SK-N-SH treated with all-trans-retinoic acid at 6 μM for 48 hours (cell line): ENCODE measurements at regions not wholly inside any gene's neighbourhood (a gene's known extent, or its start where the extent isn't known, plus 50 kb on each side); places are given as distances from the start of the nearest gene placed in this dataset.

ENCODE experiments used
- BACH2 ChIP-seq: fragments of 250-450 bp; sonication (Bioruptor Pico); IDR thresholded peaks from 2 replicates; pipeline ENCODE4 v1.9.0; 2021; ENCODE audit warnings: mild to moderate bottlenecking, borderline replicate concordance
- TOX ChIP-seq: fragments of 250-450 bp; sonication (Bioruptor Pico); IDR thresholded peaks from 2 replicates; pipeline ENCODE4 v1.8.0; 2021; ENCODE audit warnings: mild to moderate bottlenecking, moderate library complexity, borderline replicate concordance
- ZFP3 ChIP-seq: fragments of 250-450 bp; sonication (Bioruptor Pico); IDR thresholded peaks from 2 replicates; pipeline ENCODE4 v1.5.0; 2020; ENCODE audit warnings: mild to moderate bottlenecking, moderate library complexity
- TF ChIP-seq, protein P1 (sequence below): fragments of 250-450 bp; sonication (Bioruptor Pico); IDR thresholded peaks from 2 replicates; pipeline ENCODE4 v1.8.0; 2020; ENCODE audit warnings: mild to moderate bottlenecking, moderate library complexity, borderline replicate concordance

DNA sequence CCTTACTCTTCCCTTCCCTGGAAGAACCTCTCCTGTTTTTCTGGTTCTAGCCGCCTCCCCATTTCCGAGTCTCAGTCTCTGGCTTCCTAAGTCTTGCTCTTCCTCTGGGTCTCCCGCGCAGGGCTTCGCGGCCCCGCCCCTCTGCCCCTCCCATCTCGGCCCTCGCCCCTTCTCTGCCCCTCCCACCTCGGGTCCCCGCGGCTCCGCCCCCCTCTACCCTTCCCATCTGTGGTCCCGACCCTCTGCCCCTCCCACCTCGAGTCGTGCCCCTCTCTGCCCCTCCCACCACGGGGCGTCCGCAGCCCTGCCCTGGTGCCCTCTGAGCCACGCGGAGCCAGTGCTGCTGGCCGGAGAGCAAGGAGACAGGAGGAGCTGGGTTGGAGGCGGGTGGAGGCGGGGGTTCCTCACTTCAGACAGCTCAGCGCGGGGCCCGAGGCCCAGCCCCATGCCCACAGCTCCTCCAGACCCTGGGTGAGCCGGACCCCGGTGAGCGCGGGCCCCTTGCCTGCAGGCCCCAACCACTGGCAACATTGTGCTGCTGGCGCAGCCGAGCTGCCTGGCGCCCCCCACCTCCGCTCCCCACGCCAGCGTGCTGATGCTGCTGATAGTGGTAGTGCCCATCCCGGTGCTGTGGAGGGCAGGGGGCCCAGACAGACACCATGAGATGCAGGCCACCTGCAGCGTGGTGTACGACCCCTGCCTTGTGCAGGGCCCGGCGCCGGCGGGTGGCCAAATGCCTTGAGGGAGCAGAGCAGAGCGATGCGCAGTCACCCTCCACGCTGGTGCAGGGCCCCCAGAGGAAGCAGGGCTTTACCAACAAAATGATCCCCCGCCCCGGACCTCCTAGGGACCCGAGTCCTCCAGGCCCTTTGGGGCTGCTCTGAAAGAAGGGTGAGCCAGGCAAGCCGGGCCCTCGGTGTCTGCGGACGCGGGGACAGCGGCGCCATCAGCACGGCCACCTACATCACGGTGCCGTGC, 2115.3 kb downstream of the TP53TG3F start:
- TF ChIP-seq, protein P1, sequence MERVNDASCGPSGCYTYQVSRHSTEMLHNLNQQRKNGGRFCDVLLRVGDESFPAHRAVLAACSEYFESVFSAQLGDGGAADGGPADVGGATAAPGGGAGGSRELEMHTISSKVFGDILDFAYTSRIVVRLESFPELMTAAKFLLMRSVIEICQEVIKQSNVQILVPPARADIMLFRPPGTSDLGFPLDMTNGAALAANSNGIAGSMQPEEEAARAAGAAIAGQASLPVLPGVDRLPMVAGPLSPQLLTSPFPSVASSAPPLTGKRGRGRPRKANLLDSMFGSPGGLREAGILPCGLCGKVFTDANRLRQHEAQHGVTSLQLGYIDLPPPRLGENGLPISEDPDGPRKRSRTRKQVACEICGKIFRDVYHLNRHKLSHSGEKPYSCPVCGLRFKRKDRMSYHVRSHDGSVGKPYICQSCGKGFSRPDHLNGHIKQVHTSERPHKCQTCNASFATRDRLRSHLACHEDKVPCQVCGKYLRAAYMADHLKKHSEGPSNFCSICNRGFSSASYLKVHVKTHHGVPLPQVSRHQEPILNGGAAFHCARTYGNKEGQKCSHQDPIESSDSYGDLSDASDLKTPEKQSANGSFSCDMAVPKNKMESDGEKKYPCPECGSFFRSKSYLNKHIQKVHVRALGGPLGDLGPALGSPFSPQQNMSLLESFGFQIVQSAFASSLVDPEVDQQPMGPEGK (CRISPR knock-in tag): no peak
- TF ChIP-seq ZFP3 (CRISPR knock-in tag): no peak
- no peak for TF ChIP-seq TOX
- no peak for TF ChIP-seq BACH2 (CRISPR knock-in tag)
